GM18520 (cell line): ENCODE measurements at regions not wholly inside any gene's neighbourhood (a gene's known extent, or its start where the extent isn't known, plus 50 kb on each side); places are given as distances from the start of the nearest gene placed in this dataset.

Source experiments
- ATAC-seq: cut with Tn5 transposase; IDR thresholded peaks from one replicate; pipeline ENCODE4 v1.9.1; 2021; ENCODE audit not compliant: unreplicated experiment

GRCh38 chr20:17014217-17014616, 212.6 kb upstream of the PCSK2 start:
- ATAC-seq = no peak

GRCh38 chr20:17014756-17015366, 212.0 kb upstream of the PCSK2 start:
- no peak for ATAC-seq

- ATAC-seq = no peak
These were observed 209.6 kb upstream of the PCSK2 start for GRCh38 chr20:17017232-17017631.

DNA sequence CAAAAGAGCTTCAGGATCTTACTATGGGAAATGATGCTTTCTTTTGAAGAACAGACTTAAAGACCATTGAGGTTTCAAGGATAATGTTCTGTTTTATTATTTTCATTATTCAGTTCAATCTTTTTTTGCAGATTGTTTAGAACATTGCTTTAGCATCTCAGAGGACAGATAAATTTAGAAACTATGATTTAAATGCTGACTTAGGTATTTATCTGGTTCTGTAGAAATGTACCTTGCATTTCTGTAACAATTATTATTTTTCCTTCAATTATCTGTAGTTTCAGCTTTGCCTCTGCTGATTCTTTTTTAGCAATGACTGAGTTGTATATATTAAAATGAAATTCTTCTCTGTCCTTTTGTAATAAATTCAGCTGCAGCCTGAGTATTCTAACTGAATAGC, 205.4 kb upstream of the PCSK2 start:
- no peak for ATAC-seq

DNA sequence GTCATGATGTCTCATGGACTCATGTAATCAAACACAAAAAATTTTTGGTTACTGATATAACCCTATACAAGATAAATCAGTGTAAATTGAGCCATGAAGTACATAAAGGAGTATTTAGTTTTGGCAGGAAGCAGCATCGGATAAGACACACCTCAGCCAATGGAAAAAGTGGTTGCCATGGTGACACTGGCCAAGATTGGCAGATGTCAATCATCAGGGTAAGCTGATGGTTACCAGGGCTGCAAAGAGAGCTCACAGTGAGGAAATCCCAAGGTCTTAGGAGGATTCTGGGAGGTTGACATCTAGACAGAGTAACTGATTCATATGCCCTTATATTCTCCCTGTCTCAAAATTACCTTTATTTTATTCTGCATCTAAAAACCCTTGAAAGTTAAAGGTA, 203.8 kb upstream of the PCSK2 start:
- no peak for ATAC-seq

GRCh38 chr20:17023806-17024205, 203.0 kb upstream of the PCSK2 start:
- ATAC-seq = no peak

DNA sequence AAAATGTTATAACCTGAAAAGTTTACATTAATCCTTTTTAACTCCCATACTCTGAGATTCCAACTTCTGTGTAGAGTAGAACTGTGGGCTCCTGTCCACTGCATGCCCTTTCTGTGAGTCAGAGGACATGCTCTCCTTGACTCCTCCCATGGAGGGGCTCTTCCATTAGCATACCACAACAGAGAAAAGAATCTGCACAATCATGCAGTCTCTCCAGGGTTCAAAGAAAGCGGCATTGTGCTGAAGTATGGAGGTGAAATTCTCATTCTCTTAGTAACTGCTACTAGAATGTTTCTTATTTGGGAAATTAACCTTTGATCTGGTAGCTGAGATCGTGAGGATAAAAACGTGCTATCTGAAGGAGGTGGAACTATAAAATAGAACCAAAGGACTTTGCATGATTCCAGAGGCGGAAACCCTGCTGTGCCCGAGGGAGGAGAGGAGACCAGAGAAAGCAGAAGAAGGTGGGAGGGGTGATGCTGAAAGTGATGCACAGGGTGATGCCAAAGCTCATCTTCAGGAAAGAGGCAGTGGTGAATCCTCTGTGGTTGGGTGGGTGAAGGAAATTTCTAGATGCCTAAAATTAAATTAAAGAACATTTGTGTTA, 202.2 kb upstream of the PCSK2 start:
- ATAC-seq = no peak

DNA sequence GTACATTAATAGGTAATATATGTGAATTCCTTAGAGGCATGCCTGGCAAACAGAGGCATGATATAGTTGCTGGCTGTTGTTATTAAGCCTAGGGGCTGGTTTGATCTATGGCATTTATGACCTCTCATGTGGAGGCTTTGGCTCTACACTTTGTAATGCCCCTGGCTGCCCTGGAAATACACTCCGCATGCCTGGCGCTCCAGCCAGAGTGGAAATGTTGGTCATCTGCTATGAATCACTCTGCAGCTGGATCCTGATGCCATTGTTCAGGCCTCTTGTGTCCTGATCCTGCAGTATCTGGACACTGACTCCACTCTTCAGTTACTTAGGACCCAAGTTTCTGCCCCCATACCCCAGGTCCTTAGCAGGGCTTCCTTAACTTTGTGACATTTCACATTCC, 200.5 kb upstream of the PCSK2 start:
- ATAC-seq = no peak

DNA sequence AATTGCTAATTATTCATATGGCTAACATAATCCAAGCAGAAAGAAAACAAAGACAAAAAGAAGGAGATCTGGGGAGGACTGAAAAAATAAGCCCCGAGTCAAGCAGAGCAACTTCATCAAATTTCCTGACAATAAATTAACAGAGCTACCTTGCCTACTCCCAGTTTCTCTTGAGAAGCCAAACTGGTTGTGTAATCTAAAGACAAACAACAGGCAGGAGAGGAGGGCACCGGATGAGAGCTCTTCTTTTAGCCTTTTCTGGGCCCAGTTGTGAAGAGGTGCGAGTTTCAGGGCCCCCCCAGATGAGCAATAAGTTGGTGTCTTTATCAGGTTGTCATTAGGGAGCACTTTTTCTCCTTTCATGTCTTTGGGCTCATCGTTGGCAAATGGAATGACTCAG, 197.1 kb upstream of the PCSK2 start:
- ATAC-seq = no peak

DNA sequence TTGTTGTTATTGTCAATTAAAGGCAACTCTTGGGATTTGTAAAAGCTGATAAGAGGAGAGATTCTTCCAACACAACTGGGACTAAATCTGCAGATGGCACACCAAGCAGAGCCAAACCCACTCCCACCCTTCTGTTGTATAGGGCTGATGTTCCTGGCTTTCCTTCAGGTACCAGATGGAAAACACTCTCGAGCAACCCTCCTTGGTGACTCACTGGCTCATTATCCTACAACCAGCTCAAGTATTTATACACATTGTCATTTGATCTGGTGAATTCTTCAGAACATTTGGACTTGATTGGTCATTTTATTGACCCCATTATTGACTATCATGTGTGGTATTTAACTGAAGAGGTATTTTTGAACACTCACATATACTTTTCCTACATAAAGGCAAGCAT, 190.3 kb upstream of the PCSK2 start:
- ATAC-seq = no peak

DNA sequence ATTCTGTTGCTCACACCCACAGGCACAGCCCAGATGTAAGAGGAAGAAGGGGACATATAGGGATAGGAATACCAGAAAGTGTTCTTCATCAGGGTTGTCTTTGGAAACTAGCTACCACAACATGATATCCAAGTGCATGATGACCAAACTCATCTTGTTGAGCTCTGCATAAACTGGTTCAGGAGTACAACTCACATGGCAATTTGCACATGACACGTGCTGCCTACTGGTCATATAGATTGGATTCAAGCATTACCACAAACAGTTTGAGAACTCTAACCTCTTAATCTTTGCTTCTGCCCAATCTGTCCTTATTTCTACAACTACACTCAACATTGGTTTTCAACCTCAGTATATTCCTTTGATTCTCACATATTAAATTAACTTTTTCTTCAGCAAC, 184.7 kb upstream of the PCSK2 start:
- ATAC-seq = no peak

GRCh38 chr20:17043323-17043722, 183.5 kb upstream of the PCSK2 start:
- no peak for ATAC-seq

DNA sequence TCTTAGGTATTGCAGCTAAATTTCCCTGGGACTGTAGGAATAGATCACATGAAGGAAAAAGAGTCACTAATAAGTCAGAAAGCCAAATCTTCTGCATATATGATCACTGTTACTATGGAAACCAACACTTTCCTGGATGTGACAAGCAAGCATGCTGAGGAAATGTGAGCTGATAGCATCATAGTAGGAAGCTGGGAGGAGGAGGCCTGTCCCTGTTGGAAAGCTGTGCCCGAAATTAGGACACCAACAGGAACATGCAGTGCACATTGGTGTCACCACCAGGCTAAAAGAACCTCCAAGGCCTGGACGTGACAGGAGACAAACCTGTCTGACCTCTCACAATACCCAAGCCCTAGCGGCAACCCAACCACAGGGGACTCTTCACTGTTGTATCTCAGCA, 181.9 kb upstream of the PCSK2 start:
- ATAC-seq = no peak

GRCh38 chr20:17059465-17059864, 167.4 kb upstream of the PCSK2 start:
- no peak for ATAC-seq

DNA sequence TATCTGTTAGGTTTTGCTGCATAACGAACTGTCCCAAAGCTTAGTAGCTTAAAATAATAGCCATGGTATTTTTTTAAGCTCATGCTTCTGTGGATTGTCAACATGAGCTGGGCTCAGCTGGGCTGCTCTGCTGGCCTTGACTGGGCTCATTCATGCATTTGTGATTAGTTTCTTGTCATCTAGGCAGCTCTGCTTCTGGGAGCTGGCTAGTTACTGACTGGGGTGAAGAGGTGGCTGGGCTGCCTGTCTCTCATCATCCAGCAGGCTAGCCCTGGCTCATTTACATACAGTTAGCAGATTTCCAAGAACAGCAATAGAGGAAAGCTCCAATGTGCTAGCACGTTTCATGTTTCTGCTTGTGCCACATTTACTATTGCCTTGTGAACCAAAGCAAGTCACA, 165.1 kb upstream of the PCSK2 start:
- ATAC-seq = no peak

- no peak for ATAC-seq
These were observed 164.1 kb upstream of the PCSK2 start for GRCh38 chr20:17062712-17063111.

DNA sequence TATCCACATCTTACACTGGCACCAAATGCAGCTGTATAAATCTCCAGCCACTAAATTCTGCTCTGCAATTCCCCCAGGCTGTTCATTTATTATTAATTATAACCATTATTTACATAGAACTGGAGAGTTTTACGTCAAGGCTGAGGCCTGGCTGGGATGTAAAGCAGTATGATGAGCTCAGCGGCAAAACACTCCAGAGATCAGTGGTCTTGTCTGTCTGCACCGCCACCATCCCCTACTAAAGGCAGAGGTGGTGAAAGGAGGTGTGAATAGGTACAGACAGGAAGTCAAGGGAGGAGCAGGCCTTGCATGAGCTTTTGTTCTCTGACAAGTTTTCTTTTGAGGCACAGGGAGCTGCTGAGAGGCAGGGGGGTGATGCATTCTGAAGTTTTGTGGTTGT, 159.9 kb upstream of the PCSK2 start:
- ATAC-seq = no peak

GRCh38 chr20:17068084-17068711, 158.6 kb upstream of the PCSK2 start:
- no peak for ATAC-seq

- no peak for ATAC-seq
These were observed 149.8 kb upstream of the PCSK2 start for GRCh38 chr20:17077030-17077429.

DNA sequence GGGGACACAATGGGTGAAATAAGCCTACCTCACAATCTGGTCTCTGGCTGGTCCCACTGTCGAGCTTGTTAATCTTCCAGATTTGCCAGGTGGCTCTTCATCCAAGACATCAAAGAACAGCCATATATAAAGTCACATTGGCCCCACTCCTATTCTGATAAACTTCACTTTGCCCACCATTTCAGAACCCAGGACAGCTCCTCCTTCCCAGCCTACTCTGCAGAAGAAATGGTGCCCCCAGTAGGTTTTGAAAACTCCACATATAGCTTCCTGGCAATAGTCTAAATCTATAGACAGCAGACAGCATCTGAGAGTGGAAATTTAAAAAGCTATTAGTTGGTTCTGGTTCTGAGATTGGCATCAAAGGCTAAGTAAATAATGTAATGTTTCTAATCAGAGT, 143.1 kb upstream of the PCSK2 start:
- ATAC-seq = no peak

GRCh38 chr20:17084909-17085308, 141.9 kb upstream of the PCSK2 start:
- no peak for ATAC-seq

- ATAC-seq = no peak
These were observed 133.1 kb upstream of the PCSK2 start for GRCh38 chr20:17093782-17094181.

- no peak for ATAC-seq
These were observed 129.2 kb upstream of the PCSK2 start for GRCh38 chr20:17097603-17098002.
